Panc1 (cell line): ENCODE measurements at regions not wholly inside any gene's neighbourhood (a gene's known extent, or its start where the extent isn't known, plus 50 kb on each side); places are given as distances from the start of the nearest gene placed in this dataset.
"Not testable (repeated sequence)": the region's sequence is repeated elsewhere in the genome, so short reads cannot be mapped to it uniquely, and the experiment has no call there.

Source experiments
- ATAC-seq: fragments of 200-7000 bp; cut with Tn5 transposase; 2 replicates; pipeline ENCODE4 v1.9.1; 2020; ENCODE audit warnings: mild to moderate bottlenecking, moderate library complexity
- BruUV-seq: library from RNA; stranded (reverse); fragments of 400-500 nt; replicated peaks from 2 replicates; lab custom pipeline; 2021; lab: Mats Ljungman, UMichigan
- CTCF ChIA-PET: fragments of 300-600 bp; sonication (Branson Sonifier 250); formaldehyde crosslinking; loops from one replicate; lab custom pipeline; 2022; ENCODE audit warnings: antibody characterized with exemption; lab: Charles Lee
- POLR2A ChIA-PET: fragments of 300-600 bp; sonication (Branson Sonifier 250); formaldehyde crosslinking; loops from one replicate; lab custom pipeline; 2022; ENCODE audit warnings: antibody characterized with exemption; lab: Charles Lee
- DNase-seq: peaks from one replicate; pipeline ENCODE4 v3.0.0-alpha.2; 2010; ENCODE audit warnings: low read depth, low spot score
- H3K27ac ChIP-seq: 2 replicates; pipeline ENCODE4 v1.5.1; 2011; ENCODE audit warnings: mild to moderate bottlenecking, low read length, inconsistent platforms
- H3K27me3 ChIP-seq: fragments of 200-500 bp; sonication (Bioruptor generic); 2 replicates; pipeline ENCODE4 v1.6.0; 2014; ENCODE audit warnings: low read length, inconsistent platforms; ENCODE audit not compliant: control insufficient read depth, insufficient read depth
- H3K36me3 ChIP-seq: fragments of 200-500 bp; sonication (Bioruptor generic); 2 replicates; pipeline ENCODE4 v1.5.1; 2014; ENCODE audit warnings: inconsistent platforms, mild to moderate bottlenecking, low read length, moderate library complexity; ENCODE audit not compliant: control insufficient read depth, insufficient read depth
- H3K4me1 ChIP-seq: 2 replicates; pipeline ENCODE4 v1.5.1; 2011; ENCODE audit warnings: inconsistent platforms, mild to moderate bottlenecking, low read length, moderate library complexity; ENCODE audit not compliant: control insufficient read depth, insufficient read depth
- H3K4me3 ChIP-seq, 2 experiments: 2 replicates each; pipeline ENCODE4 v1.5.1; 2011 to 2012; ENCODE audit warnings: low read depth in 2 of 2, low read length in 2 of 2, mild to moderate bottlenecking in 2 of 2, inconsistent platforms in 1 of 2, moderate library complexity in 1 of 2
- H3K9me3 ChIP-seq: fragments of 200-500 bp; sonication (Bioruptor generic); 2 replicates; pipeline ENCODE4 v1.5.1; 2014; ENCODE audit warnings: low read depth, mild to moderate bottlenecking, inconsistent platforms, low read length, moderate library complexity; ENCODE audit not compliant: control insufficient read depth, insufficient read depth
- CTCF ChIP-seq: fragments of 450-650 bp; IDR thresholded peaks from 2 replicates; pipeline ENCODE4 v1.5.1; 2017; ENCODE audit warnings: mild to moderate bottlenecking
- POLR2AphosphoS5 ChIP-seq: IDR thresholded peaks from 2 replicates; pipeline ENCODE4 v1.6.1; 2012; ENCODE audit warnings: mild to moderate bottlenecking, low read depth, low read length, moderate library complexity
- REST ChIP-seq, 2 experiments: IDR thresholded peaks; 2 replicates each; pipeline ENCODE4 v1.6.1; 2011 to 2012; ENCODE audit warnings: low read depth in 2 of 2, control low read depth in 1 of 2, low read length in 1 of 2, mild to moderate bottlenecking in 1 of 2, moderate library complexity in 1 of 2; ENCODE audit not compliant: insufficient read depth in 1 of 2
- SIN3A ChIP-seq: IDR thresholded peaks from 2 replicates; pipeline ENCODE4 v1.6.1; 2012; ENCODE audit warnings: low read depth, mild to moderate bottlenecking, low read length, moderate library complexity, borderline replicate concordance; ENCODE audit not compliant: insufficient read depth
- TCF7L2 ChIP-seq: IDR thresholded peaks from 2 replicates; pipeline ENCODE4 v1.6.1; 2011; ENCODE audit warnings: mild to moderate bottlenecking, low read depth, low read length, inconsistent platforms
- in situ Hi-C: cut with HindIII; loops from 2 replicates; pipeline ENCODE4 v1.10.0; 2016; ENCODE audit warnings: low sequenced_read_pairs, low pct_unique_long_range_greater_than_20kb
- intact Hi-C: fragments of 100-400 bp; cut with micrococcal nuclease; formaldehyde crosslinking; loops from one replicate; pipeline ENCODE4 v1.10.0; 2022; ENCODE audit not compliant: unreplicated experiment

GRCh38 chr1:82777240-82777639 lies 976.5 kb downstream of the ADGRL2 start:
- intact Hi-C loops (no loop called here), in situ Hi-C loops (no loop called here)
- ChIA-PET POLR2A (no interaction called here), CTCF (interaction anchor here (0.7 kb wide), 1 partner anchor 853 kb away, joined by 3 read pairs; no protein-coding TSS in a partner anchor)
- Histone ChIP-seq H3K27ac (no peak overlapping the region), H3K36me3 (no peaks in the 10 kb centered on the region), H3K4me1 (no peaks in the 10 kb centered on the region), H3K4me3 (no peak overlapping the region), H3K9me3 (no peaks in the 10 kb centered on the region), H3K27me3 (no peaks in the 10 kb centered on the region)
- no peak for TF ChIP-seq SIN3A
- TF ChIP-seq CTCF = no peak
- no peak for TF ChIP-seq POLR2AphosphoS5
- TF ChIP-seq TCF7L2 = no peak
- no peak for TF ChIP-seq REST (IDR thresholded peaks at IDR 0.05; ENCODE audit: insufficient read depth in 1 of 2, low read depth in 2 of 2, low read length in 1 of 2)
- BruUV-seq = no TSS peak
- ATAC-seq (no peak), DNase-seq (no peak)

- BruUV-seq, DNase-seq, H3K4me3 ChIP-seq, POLR2A ChIA-PET, H3K9me3 ChIP-seq, H3K27ac ChIP-seq, CTCF ChIA-PET, in situ Hi-C loops, ATAC-seq, H3K4me1 ChIP-seq, H3K27me3 ChIP-seq, H3K36me3 ChIP-seq, intact Hi-C loops: not testable (repeated sequence)
Measured at GRCh38 chr1:82776730-82777129, 976.0 kb downstream of the ADGRL2 start.

- Histone ChIP-seq H3K27ac (no peak overlapping the region), H3K9me3 (no peaks in the 10 kb centered on the region), H3K27me3 (no peaks in the 10 kb centered on the region), H3K4me3 (no peak overlapping the region), H3K36me3 (no peaks in the 10 kb centered on the region), H3K4me1 (no peaks in the 10 kb centered on the region)
- intact Hi-C loops (no loop called here), in situ Hi-C loops (no loop called here)
- BruUV-seq = no TSS peak
- DNase-seq (peak; percentile 15), ATAC-seq (no peak; the same call in 1 of the 2 replicates)
- ChIA-PET CTCF (no interaction called here), POLR2A (interaction anchor here (0.6 kb wide), 1 partner anchor 144 kb away, joined by 3 read pairs; no protein-coding TSS in a partner anchor)
- no peak for TF ChIP-seq REST (IDR thresholded peaks at IDR 0.05; ENCODE audit: insufficient read depth in 1 of 2, low read depth in 2 of 2, low read length in 1 of 2)
- TF ChIP-seq CTCF = peak; percentile 84
- TF ChIP-seq TCF7L2 = no peak
- TF ChIP-seq SIN3A = no peak
- no peak for TF ChIP-seq POLR2AphosphoS5
Measured at GRCh38 chr1:82775406-82776000, 974.8 kb downstream of the ADGRL2 start.
